ENCODE measurements at regions not wholly inside any gene's neighbourhood (a gene's known extent, or its start where the extent isn't known, plus 50 kb on each side); places are given as distances from the start of the nearest gene placed in this dataset.

DNA sequence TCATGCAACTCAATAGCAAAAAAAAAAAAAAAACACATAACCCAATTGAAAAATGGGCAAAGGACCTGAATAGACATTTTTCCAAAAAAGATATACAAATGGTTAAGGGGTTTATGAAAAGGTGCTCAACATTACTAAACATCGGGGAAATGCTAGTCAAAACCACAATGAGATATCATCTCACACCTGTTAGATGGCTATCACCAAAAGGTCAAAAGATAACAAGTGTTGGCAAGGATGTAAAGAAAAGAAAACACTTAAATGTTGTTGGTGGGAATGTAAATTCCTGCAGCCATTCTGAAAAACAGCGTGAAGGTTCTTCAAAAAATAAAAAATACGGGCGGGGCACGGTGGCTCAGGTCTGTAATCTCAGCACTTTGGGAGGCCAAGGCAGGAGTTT lies 112.4 kb upstream of the CAB39 start:
- TF ChIP-seq, protein P1, sequence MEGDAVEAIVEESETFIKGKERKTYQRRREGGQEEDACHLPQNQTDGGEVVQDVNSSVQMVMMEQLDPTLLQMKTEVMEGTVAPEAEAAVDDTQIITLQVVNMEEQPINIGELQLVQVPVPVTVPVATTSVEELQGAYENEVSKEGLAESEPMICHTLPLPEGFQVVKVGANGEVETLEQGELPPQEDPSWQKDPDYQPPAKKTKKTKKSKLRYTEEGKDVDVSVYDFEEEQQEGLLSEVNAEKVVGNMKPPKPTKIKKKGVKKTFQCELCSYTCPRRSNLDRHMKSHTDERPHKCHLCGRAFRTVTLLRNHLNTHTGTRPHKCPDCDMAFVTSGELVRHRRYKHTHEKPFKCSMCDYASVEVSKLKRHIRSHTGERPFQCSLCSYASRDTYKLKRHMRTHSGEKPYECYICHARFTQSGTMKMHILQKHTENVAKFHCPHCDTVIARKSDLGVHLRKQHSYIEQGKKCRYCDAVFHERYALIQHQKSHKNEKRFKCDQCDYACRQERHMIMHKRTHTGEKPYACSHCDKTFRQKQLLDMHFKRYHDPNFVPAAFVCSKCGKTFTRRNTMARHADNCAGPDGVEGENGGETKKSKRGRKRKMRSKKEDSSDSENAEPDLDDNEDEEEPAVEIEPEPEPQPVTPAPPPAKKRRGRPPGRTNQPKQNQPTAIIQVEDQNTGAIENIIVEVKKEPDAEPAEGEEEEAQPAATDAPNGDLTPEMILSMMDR (conservative IDR thresholded peaks at IDR 0.05; ENCODE audit: low read length) = no peak
- no peak for TF ChIP-seq EZH2phosphoT487 (IDR thresholded peaks at IDR 0.05; ENCODE audit: borderline replicate concordance, low read depth, low read length)
